NCI-H2196 treated with DMSO at 0.1 percent for 48 hours (cell line): ENCODE measurements at regions not wholly inside any gene's neighbourhood (a gene's known extent, or its start where the extent isn't known, plus 50 kb on each side); places are given as distances from the start of the nearest gene placed in this dataset.

ENCODE experiments used
- DNase-seq: peaks from one replicate; lab custom pipeline; 2025; ENCODE audit not compliant: unreplicated experiment; lab: John Stamatoyannopoulos, UW

DNA sequence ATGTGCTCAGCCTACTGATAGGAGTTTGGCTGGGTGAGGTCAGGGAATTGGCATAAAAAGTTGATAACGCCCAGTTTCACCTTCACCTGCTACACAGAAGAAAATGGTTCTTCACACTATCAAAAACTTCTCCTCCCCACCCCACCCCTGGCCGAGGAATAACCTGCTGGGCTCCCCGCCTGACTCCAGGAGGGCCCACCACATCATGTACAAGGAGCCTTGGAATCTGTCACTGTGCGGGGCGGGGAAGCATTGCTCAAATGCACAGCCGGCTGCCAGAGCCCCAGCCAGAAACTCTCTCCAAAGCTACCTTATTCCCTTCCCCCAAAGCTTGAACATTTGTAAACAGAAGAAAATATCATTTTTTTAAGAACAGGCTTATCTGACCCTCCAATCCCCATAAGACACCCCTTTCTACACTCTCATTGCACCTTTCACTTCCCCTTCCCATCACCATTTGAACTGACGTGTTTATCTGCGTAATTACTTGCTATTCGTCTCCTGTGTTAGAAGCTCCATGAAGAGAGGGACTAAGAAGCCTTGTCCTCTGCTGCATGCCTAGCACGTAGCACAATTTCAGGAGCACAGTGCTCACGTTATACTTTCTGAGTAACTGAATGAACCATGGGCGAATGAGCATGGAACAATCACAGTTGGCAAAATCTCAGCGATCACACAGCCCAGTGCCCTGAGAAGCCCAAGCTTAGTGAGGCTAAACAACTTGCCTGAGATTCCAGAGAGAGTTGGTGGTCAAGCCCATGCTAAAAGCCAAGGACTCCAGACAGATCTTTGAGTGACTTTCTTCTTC, 82.9 kb downstream of the HES1 start:
- no peak for DNase-seq

DNA sequence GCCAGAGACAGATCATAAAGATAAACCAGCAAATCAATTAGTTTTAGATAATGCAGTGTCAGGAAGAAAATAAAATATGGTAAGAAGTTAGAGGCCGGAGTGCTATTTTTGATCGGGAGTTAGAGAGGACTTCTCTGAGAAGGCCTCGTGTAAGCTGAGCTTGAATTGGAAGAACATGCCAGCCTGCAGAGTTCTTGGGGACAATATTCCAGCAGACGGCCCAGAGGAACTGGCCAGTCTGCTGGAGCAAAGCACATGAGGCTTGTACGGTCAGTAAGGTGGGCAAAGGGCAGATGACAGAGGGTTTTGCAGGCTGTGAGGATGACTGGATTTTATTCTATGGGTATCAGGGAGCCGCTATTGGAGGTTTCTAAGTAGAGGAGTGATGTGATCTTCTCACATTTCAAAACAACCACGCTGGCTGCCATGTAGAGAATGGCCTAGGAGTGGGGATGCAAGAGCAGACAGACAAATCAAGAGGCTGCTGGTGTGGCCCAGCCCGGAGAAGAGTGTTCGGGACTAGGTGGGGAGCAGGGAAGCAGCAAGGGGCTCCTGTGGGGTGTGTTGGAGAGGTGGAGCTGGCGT, 84.0 kb downstream of the HES1 start:
- no peak for DNase-seq

DNA sequence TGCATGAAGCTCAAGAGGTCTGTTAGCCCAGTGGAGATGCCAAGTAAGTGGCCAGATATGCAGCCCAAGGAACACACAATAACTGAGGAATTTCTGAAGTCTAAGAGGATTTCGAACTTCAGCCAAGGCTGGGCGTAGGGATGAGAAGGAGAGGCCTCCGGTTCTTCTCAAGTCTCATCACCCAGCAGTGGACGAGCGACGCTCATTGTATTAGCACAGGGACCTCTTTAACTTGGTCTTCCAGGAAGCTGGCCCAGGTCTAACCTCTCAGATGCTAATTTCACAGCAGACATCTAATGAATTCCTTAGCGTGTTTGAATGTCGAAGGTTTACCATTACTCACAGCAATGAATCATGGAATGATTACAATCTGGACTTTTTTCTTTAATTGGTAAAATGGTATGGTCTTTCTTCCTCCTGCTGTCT, 85.0 kb downstream of the HES1 start:
- no peak for DNase-seq

DNA sequence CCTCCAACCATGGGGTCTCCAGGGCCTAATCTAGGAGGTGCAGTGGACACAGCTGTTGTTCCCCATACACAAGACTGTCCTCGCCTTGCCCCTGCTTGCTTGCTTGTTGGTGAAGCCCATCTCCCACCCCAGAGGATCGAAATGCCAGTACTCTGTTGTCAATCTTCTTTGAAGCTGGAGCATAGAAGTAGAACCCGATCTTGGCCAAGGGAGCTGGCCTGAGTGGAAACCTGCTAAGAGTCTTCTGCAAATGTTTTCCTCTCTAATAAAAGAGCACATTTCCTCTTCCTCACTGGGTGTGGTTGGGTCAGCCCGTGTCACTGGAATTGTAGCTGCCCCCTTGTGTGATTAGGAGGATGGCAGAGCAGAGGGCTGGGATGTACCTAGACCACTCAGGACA, 85.4 kb downstream of the HES1 start:
- DNase-seq = no peak

DNA sequence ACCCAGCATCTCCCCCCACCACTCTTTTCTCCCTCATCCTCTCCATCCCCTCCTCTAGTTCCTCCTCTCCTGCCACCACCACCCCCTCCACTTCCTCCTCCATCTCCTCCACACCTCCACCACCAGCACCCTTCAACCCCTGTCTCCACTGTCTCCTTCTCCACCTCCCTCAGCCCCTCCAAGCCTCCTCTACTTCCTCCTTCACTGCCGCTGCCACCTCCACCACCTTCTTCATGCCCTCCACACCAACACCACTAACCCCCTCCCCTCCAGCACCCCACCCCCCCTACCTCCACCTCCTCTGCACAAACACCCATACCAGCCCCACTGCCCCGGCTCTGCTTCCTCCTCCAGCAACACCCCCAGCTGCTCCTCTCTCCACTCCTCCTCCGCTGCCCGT, 88.0 kb downstream of the HES1 start:
- no peak for DNase-seq

DNA sequence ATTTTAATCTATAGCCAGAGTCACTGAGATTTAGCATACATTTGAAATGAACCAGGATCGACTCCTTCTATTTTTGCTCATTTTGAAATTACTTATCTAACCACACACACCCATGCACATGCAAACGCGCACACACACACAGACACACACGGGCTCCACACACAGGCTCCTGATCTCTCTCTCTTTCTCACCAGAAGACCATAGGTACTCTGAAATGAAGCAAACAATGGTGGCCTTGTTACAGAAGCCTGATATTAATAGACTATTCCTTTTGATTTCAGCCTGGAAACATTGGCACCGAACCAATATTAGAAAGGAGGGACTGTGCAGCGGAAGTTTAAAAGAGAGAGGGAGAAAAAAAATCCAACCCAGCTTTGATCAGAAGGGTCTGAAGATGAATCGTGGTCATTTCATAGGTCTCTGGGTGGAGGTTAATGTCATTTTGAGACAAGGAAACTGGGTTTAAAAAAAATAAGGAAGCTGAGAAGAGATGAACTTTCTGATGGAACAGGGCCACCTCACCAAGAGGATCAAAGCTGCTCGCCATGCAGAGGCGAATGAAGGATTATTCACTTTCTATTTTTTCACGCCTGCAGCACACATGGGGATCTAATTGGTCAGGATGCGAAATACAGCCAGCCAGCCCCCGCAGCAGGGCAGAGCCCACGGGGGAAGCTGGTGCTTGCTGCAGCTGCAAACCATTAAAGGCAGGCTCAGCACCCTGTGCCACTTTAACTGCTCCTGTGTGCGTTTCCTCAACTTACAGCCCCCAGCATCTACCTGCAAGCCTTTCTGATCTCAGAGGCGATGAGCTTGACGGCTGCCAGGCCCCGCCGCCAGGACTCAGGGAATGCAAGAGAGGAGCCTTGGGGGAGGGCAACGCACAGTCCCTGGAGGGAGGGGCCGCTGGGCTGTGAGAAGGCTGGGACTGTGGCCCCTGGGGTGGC, 88.8 kb downstream of the HES1 start:
- no peak for DNase-seq

DNA sequence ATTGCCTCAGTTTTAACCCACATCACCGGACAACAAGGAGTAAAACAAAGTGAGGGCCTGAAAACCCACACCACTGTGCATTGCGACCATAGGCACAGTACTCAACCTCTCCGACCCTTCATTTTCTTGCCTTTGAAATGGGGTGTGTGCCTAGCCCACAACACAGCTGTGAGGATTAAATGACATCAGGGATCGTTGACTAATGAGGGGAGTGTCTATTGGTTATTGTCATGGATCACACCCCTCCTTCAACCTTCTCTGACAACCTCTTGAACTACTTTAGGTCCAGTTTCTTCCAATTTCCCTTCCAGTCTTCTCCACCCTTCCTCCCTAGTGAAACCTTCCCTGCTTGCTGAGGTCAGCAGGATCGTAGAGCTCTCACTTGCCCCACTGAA, 89.5 kb downstream of the HES1 start:
- DNase-seq = no peak

DNA sequence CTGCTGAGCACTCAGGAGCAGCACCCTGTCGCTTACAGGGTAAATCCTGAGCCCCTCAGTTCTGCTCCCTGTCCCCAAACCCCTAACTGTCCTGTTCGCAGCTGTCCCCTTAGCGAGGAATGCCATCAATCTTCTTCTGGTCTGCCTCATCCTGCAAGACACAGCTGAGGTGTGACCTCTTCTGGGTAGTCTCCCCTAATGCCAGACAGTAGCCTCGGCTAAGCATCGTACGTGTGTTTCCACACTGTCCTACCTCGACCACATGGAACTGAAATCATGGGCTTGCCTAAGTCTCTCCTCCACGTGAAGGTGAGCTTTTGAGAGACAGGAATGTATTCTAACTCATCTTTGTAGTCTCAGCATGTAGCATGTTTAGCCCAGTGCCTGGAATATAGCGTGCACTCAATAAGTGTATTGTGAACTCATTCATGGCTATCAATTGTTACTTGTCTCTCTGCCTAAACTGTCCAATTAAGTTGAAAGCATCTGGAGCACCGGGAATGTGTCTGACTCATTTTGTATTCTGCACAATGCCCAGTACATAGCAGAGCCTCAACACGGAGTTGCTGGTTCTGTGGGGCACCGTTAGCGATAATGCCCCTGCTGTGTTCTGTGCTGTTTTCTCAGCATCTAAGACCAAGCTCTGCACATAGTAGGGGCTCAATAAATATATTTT, 90.2 kb downstream of the HES1 start:
- no peak for DNase-seq

DNA sequence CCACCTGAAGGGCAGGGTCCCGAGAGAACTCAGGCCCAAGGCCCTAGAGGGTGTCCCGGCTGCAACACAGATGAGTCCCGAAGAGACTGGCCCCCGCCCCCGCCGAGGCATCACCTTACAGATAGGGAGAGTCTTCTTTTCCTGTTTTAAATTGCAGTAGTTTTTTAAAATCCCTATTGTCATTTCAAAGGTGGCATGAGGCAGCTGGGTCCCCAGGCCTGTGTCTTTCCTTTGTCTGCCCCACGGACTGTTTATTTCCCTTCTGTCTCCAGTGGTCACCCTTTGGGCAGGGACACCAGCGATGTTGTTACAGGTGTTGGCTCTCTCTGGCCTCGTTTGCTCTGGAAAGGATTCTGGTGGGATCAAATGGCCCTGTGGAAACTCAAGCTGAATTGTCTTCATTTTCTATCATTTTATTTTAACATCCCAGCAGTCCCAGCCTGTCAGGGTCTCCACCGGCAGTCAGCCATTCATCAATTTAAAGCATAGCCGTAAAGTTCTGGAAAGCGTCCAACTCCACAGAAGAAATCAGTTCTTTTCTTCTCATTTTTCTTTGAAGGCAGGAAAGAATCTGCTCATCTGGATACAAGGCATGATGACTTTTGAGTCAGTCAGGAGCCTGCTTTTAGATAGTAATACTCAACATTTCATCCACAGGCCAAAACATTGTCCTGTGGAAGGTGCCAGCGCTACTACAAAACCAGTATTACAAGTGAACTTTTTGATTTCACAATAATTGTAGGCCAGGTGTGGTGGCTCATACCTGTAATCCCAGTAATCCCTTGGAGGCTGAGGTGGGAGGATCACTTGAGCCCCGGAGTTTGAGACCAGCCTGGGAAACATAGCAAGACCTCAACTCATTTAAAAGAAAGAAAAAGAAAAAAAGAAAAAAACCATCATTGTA, 96.2 kb downstream of the HES1 start:
- DNase-seq = no peak

DNA sequence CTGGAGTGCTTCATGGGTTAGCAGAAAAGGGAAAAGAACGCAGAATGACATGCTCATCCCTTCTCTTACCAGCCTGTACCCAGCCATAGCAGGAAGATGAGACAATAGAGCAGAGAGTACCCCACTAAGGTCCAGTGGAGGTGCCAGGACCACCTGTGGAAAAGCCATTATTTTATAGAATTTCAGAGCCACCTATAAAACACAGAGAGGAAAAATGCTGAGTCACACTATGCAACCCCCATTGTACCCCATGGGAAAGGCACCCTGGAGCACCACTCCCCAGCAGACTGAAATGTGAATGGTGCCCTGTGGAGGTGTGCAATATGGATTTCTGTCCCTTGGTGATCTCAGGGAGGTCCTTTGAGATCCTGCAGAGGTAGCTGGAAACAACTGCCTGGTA, 97.2 kb downstream of the HES1 start:
- DNase-seq = no peak

DNA sequence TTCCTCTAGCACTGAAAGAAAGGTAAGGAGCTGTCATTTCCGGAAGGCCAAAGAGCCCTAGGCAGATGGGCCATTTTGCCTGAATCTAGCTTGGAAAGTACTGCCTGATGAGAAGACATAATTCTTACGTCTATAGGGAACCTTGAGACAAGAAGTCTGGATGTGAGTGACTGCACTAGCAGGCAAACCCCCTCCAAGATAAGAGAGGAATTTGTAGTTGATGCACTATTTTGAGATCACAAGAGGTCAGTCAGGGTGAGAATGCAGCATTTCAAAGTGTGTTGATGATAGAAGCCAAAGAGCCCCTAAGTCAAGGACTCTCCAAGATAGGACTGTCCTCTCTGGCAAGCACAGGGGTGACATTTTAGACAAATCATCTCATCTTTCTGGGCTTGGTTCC, 99.2 kb downstream of the HES1 start:
- DNase-seq = no peak

DNA sequence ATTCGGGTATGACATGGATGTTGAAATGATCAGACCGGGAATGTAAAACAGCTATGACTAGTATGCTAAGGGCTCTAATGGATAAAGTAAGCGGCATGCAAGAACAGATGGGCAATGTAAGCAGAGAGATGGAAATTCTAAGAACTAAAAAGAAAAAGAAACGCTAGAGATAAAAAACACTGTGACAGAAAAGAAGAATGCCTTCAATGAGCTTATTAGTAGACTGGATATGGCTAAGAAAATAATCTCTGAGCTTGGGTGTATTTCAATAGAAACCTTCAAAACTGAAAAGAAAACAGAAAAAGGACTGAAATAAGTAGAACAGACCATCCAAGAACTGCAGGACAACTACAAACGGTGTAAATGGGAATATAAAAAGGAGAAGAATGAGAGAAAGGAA, 101.2 kb downstream of the HES1 start:
- no peak for DNase-seq

DNA sequence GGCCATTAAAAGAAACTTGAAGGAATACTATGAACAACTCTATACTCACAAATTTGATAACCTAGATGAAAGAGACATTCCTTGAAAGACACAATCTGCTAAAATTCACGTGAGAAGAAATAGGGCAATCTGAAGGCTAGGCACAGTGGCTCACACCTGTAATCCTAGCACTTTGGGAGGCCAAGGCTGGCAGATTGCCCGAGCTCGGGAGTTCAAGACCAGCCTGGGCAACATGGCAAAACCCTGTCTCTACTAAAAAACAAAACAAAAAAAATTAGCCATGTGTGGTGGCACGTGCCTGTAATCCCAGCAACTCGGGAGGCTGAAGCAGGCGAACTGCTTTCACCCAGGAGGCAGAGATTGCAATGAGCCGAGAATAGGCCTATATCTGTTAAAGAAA, 104.8 kb downstream of the HES1 start:
- no peak for DNase-seq

DNA sequence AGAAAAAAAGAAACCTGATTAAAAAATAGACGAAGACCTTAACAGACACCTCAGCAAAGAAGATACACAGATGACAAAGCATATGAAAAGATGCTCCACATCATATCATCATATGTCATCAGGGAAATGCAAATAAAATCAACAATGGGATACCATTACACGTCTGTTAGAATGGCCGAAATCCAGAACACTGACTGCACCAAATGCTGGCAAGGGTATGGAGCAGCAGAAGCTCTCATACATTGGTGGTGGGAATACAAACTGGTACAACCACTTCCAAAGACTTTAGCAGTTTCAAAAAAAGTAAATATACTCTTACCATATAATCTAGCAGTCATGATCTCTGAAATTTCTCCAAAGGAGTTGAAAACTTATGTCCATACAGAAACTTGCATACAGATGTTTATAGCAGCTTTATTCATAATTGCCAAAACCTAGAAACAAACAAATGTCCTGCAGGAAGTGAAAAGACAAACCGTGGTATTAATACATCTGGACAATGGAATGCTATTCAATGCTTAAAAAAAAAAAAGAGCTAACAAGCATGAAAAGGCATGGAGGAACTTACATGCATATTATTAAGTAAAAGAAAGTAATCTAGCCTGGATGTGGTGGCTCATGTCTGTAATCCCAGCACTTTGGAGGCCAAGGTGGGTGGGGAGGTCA, 107.4 kb downstream of the HES1 start:
- DNase-seq = no peak

DNA sequence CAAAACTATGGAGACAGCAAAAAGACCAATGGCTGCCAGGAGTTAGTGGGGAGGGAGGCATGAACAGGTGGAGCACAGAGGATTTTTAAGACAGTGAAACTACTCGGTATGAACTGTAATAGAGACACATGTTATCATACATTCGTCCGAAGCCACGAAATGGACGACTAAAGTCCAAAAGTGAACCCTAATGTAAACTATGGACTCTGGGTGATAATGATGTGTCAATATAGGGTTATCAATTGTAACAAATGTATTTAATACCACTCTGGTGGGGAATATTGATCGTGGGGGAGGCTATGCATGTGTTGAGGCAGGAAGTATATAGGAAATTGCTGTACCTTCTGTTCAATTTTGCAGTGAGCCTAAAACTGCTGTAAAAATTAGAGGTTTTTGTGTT, 107.0 kb downstream of the CPN2 start:
- DNase-seq = no peak

DNA sequence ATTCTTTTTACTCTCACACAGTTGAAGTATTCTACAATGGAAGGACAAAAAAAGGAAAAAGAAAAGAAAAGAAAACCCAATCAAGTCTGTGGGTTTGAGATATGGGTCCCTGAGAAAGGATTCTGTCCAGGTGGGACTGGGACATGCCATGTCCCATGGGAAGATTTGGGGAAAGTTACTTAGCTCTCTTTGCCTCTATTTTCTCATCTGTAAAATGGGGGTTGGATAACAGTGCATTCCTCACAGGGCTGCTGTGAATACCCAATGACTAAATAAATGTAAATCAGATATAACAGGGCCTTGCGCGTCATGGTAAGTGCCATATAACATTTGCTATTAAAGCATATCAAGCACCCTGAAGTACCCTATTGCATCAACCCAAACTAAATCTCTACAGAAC, 105.7 kb downstream of the CPN2 start:
- DNase-seq = no peak

DNA sequence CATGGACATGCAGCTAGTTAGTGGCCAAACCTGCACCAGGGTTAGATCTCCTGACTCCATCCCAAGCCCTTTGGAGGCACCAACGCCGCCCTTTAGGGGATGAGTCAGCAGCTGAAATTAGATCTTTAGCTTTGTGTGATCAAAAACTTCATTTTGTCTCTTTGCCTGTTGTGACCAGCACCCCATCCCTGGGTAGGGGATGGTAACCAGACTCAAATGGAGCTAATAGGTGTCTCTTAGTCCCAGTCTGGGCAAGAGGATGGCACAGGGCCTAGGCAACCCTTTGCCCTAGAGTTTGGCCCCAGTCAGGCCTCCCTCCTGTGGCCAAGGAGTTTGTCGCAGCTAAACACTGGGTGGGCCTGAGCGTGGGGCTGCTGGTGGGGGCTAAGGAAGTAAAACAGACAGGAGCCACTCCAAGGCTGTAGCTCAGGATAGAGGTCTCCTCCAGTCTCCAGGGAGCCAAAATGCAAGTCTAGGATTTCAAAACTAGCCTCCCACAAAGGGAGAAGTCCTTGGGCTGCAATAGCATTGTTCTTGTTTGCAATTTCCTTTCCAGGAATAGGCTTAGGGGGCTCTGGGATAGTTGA, 105.1 kb downstream of the CPN2 start:
- DNase-seq = no peak

DNA sequence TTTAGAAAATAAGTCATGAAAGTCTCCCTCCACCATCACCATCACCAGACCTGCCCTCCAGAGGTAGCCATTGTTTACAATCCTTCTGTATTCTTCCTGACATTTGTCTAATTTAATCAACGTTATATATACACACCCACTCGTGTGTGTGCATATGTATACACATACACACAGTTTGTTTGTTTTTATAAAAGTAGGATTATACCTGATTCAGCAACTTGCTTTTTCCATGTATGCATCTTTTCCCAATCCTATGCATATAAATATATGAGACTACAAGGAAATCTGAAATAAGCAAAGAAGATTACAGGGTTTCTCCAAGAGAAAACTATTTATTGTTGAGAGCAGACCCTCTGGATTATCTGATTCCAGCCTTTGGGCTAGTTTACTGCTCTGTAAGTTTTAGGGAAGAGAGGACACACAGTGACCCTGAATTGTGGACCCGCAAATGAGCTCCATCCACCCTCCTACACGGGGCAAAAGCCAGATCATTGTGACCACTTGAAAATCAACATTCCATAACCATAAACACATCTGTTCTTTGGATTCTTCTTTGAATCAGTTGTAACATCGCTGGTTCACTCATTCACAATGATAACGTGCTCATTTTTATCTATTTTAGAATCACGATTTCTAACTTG, 104.3 kb downstream of the CPN2 start:
- DNase-seq = no peak

DNA sequence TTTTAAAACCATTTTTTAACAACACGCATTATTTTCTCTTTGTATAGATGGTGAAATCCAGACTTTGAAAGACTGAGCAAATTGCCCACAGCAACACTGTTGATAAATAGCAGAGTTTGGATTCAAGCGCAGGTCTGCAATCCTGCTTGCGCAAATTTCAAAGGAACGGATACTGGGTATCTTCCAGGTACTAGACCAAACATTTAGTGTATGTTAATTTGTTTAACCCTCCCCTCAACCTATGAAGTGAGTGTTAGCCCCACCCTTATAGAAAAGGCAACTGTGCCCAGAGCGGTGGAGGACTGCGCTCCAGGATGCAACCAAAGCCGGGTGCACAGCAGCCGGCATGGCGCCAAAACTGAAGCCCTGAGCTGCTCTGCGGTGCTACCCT, 103.8 kb downstream of the CPN2 start:
- DNase-seq = no peak
